ENCODE measurements at regions not wholly inside any gene's neighbourhood (a gene's known extent, or its start where the extent isn't known, plus 50 kb on each side); places are given as distances from the start of the nearest gene placed in this dataset.

DNA sequence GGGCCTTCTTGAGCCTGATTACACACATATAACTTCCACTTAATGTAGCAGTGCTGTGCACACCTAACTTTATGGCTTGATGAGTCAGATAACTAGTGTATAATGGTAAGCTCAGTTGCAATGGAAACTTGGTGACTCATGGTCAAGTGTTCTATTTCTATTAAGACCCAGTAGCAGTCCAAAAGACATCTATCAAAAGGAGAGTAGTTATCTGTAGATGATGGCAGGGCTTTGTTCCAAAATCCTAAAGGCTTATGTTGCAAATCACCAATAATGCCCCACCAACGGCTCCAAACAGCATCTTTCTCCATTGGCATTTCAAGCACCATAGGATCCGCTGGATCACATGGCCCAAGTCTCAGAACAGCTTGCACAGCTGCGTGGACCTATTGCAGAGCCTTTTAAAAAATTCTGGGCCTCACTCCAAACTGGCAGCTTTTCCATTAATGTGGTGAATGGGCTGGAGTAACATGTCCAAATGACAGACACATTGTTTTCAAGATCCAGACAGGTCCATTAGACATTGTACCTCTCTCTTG is 566.8 kb upstream of the USP24 start:
- peak; percentile 65 for DNase-seq (ENCODE audit: extremely low read depth, low read depth)
- no peak overlapping the region for H3K4me3 ChIP-seq (replicated peaks; ENCODE audit: low read depth, low read length)
- TF ChIP-seq, protein P1, sequence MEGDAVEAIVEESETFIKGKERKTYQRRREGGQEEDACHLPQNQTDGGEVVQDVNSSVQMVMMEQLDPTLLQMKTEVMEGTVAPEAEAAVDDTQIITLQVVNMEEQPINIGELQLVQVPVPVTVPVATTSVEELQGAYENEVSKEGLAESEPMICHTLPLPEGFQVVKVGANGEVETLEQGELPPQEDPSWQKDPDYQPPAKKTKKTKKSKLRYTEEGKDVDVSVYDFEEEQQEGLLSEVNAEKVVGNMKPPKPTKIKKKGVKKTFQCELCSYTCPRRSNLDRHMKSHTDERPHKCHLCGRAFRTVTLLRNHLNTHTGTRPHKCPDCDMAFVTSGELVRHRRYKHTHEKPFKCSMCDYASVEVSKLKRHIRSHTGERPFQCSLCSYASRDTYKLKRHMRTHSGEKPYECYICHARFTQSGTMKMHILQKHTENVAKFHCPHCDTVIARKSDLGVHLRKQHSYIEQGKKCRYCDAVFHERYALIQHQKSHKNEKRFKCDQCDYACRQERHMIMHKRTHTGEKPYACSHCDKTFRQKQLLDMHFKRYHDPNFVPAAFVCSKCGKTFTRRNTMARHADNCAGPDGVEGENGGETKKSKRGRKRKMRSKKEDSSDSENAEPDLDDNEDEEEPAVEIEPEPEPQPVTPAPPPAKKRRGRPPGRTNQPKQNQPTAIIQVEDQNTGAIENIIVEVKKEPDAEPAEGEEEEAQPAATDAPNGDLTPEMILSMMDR (IDR thresholded peaks at IDR 0.05; ENCODE audit: low read depth, low read length, missing control alignments), result no peak

DNA sequence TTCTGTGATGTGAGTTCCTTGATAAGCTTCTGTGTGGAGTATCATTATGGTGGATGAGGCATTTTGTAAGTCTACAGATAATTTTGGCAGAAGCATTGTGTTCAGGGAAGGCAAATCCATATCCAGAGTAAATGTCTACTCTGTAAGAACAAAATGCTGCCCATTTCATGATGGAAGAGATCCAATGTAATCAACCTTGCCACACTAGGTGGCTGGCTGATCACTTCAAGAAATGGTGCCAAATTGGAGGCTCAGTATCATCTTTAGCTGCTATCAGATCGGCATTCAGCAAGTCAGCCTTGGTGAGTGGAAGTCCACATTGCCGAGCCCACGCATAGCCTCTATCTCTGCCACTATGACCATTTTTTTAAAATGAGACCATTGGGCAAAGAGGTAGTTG is 565.8 kb upstream of the USP24 start:
- TF ChIP-seq, protein P1 (IDR thresholded peaks at IDR 0.05; ENCODE audit: low read depth, low read length, missing control alignments), result no peak
- DNase-seq (ENCODE audit: extremely low read depth, low read depth), result no peak
- H3K4me3 ChIP-seq (replicated peaks; ENCODE audit: low read depth, low read length), result no peak overlapping the region

DNA sequence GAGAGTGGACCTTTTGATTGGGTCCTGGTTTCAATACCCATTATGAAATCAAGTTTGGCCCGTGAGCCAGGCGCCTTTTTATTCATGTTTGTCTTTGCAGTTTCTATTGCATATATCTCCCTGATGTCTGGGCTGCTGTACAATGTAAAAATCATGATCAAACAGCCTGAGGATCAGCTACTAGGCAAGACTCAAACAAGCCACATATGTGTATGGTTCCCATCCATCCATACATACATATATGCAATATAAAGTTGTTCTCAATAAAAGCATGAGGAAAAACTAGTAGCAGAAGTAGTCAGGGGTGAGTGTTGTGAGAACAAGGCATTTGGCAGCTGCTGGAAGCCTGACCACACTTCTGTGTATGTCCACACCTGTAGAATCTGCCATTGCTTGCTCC is 562.4 kb upstream of the USP24 start:
- H3K4me3 ChIP-seq (replicated peaks; ENCODE audit: low read depth, low read length), result no peak overlapping the region
- DNase-seq (ENCODE audit: extremely low read depth, low read depth), result no peak
- TF ChIP-seq, protein P1 (IDR thresholded peaks at IDR 0.05; ENCODE audit: low read depth, low read length, missing control alignments), result no peak

DNA sequence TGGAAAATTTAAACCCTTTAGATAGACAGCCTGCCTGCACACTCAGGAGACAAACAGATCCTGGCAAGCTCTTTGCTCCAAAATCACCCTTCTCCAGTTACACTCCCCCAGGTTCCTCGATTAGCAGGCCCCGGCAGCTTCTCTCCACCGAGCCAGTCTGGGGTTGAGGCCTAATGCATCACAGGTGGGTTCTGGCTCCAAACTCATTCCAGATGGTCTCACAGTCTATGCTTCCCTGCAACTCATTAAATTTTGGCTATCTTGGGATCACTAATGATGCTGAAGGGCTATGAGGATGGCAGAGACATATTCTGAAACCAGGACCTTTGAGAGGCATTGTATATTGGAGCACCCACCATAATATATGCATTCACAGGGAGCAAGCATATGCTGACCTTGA is 559.8 kb upstream of the USP24 start:
- peak; percentile 90 for DNase-seq (ENCODE audit: extremely low read depth, low read depth)
- H3K4me3 ChIP-seq (replicated peaks; ENCODE audit: low read depth, low read length), result no peak overlapping the region
- TF ChIP-seq, protein P1 (IDR thresholded peaks at IDR 0.05; ENCODE audit: low read depth, low read length, missing control alignments), result no peak

DNA sequence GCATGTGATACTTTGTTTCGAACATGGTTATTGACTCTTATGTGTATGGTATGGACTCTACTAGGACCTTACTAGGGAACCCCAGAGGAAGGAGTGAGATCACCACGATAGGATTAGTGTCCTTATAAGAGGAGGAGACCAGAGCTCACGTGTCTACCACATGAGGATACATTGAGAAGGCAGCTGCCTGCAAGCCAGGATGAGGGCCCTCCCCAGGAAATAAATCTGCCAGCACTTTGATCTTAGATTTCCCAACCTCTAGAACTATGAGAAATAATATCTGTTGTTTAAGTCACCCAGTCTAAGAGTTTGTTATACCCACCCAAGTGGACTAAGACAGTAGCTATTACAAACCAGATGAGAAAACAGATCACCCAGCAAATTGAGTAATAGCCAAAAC is 559.3 kb upstream of the USP24 start:
- DNase-seq (ENCODE audit: extremely low read depth, low read depth), result peak; percentile 78
- TF ChIP-seq, protein P1 (IDR thresholded peaks at IDR 0.05; ENCODE audit: low read depth, low read length, missing control alignments), result no peak

DNA sequence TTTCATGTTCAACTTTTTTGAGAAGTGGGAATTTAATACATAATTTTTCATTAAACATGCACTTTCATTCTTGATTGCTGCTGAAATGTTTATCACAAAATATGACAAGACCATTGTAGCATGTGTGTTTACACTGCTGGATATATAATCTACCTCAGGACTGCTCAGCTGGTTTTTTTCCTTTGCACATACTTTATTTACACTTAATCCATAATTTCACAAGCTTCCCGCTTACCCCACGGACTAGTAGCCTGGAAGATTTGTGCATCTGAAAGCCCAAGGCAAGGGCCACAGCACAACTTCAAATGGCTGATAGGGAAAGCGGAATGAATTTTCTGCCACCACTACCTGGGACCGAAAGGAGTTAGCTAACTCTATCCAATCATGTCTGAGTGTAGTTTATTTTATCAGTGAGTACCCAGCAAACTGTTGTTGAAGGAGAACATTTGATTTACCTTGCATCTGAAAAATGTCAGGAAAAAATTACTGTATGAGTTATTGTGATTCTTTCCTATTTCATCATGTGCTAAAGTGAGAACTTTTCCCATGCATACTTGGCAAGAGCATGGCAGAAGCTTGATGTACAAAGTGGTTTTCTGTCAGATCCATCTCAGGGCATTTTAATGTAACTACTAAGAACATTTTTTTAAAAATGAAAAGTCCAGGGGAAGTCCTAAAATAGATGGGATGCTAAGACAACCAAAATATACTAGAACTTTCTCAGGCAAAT is 558.2 kb upstream of the USP24 start:
- TF ChIP-seq, protein P1 (IDR thresholded peaks at IDR 0.05; ENCODE audit: low read depth, low read length, missing control alignments), result no peak

More for the DNA sequence above, 559.3 kb upstream of the USP24 start:
- no peak overlapping the region for H3K4me3 ChIP-seq (replicated peaks; ENCODE audit: low read depth, low read length)

More for the DNA sequence above, 558.2 kb upstream of the USP24 start:
- no peak for DNase-seq (ENCODE audit: extremely low read depth, low read depth)
- H3K4me3 ChIP-seq (replicated peaks; ENCODE audit: low read depth, low read length), result no peak overlapping the region

All from HFF-Myc (cell line).